H1 (cell line): ENCODE measurements at regions not wholly inside any gene's neighbourhood (a gene's known extent, or its start where the extent isn't known, plus 50 kb on each side); places are given as distances from the start of the nearest gene placed in this dataset.

Source experiments
- CHD7 ChIP-seq: fragments of 300-600 bp; sonication (generic); IDR thresholded peaks from 2 replicates; pipeline ENCODE4 v1.7.1; 2012; ENCODE audit warnings: low read length, moderate library complexity, mild to moderate bottlenecking, inconsistent platforms; ENCODE audit not compliant: insufficient replicate concordance
- MAFK ChIP-seq: IDR thresholded peaks from 2 replicates; pipeline ENCODE4 v1.6.1; 2012; ENCODE audit warnings: low read depth, mild to moderate bottlenecking, improper control_type of control experiment, low read length
- SUZ12 ChIP-seq: fragments of 200-600 bp; sonication (generic); IDR thresholded peaks from 2 replicates; pipeline ENCODE4 v1.6.1; 2012; ENCODE audit warnings: mild to moderate bottlenecking, inconsistent platforms, low read length, moderate library complexity, mixed read lengths
- TAF1 ChIP-seq: IDR thresholded peaks from 2 replicates; pipeline ENCODE4 v1.6.1; 2011; ENCODE audit warnings: mild to moderate bottlenecking, low read depth, low read length
- TCF12 ChIP-seq: IDR thresholded peaks from 2 replicates; pipeline ENCODE4 v1.6.1; 2011; ENCODE audit warnings: low read depth, mild to moderate bottlenecking, low read length

- TF ChIP-seq CHD7: peak; percentile 23
- no peak for TF ChIP-seq SUZ12
- TF ChIP-seq TCF12: 0 out of 2 replicates have a peak, but pooled peaks have one; percentile 4
- no peak for TF ChIP-seq TAF1
- TF ChIP-seq MAFK: no peak
These were observed 191.7 kb downstream of the GIPC2 start (continued) for GRCh38 chr1:78237364-78237916.
